ENCODE measurements at regions not wholly inside any gene's neighbourhood (a gene's known extent, or its start where the extent isn't known, plus 50 kb on each side); places are given as distances from the start of the nearest gene placed in this dataset.

GRCh38 chr7:46606761-46607160 lies 685.7 kb upstream of the IGFBP3 start:
- TF ChIP-seq EZH2 (IDR thresholded peaks at IDR 0.05) (no peak), POLR2AphosphoS5 (IDR thresholded peaks at IDR 0.05; ENCODE audit: borderline replicate concordance, low read depth, low read length) (no peak), FOXP2 (optimal IDR thresholded peaks at IDR 0.05; ENCODE audit: control extremely low read depth, extremely low read length, insufficient read depth) (no peak)

Data from SK-N-MC (cell line).